H9 (cell line): ENCODE measurements at regions not wholly inside any gene's neighbourhood (a gene's known extent, or its start where the extent isn't known, plus 50 kb on each side); places are given as distances from the start of the nearest gene placed in this dataset.

Experiments used
- DNase-seq: peaks from one replicate; pipeline ENCODE4 v3.0.0-alpha.2; 2017
- H2AFZ ChIP-seq: one replicate; pipeline ENCODE4 v1.6.1; 2013; ENCODE audit warnings: mild to moderate bottlenecking, low read length, control low read depth, moderate library complexity
- H2AK5ac ChIP-seq: 2 replicates; pipeline ENCODE4 v1.6.1; 2013; ENCODE audit warnings: low read length, control low read depth, mixed read lengths; ENCODE audit not compliant: insufficient read length
- H2BK120ac ChIP-seq: one replicate; pipeline ENCODE4 v1.6.1; 2013; ENCODE audit warnings: low read depth, mild to moderate bottlenecking, low read length, control low read depth, inconsistent platforms; ENCODE audit not compliant: poor library complexity, severe bottlenecking
- H2BK12ac ChIP-seq: 2 replicates; pipeline ENCODE4 v1.6.1; 2013; ENCODE audit warnings: low read length, control low read depth, mixed read lengths, low read depth; ENCODE audit not compliant: insufficient read length
- H2BK15ac ChIP-seq: 2 replicates; pipeline ENCODE4 v1.6.1; 2013; ENCODE audit warnings: low read depth, low read length, control low read depth
- H2BK20ac ChIP-seq: one replicate; pipeline ENCODE4 v1.6.1; 2013; ENCODE audit warnings: low read depth, mild to moderate bottlenecking, low read length, control low read depth, inconsistent platforms; ENCODE audit not compliant: poor library complexity, severe bottlenecking
- H2BK5ac ChIP-seq: 2 replicates; pipeline ENCODE4 v1.6.1; 2013; ENCODE audit warnings: low read length, control low read depth, mixed read lengths; ENCODE audit not compliant: insufficient read length
- H3K14ac ChIP-seq: 2 replicates; pipeline ENCODE4 v1.6.1; 2013; ENCODE audit warnings: low read length, control low read depth; ENCODE audit not compliant: insufficient read depth
- H3K18ac ChIP-seq: 2 replicates; pipeline ENCODE4 v1.6.1; 2013; ENCODE audit warnings: low read depth, mild to moderate bottlenecking, mixed read lengths, low read length, control low read depth; ENCODE audit not compliant: insufficient read length
- H3K23ac ChIP-seq: 2 replicates; pipeline ENCODE4 v1.6.1; 2013; ENCODE audit warnings: low read length, control low read depth, mixed read lengths, low read depth; ENCODE audit not compliant: insufficient read length
- H3K23me2 ChIP-seq: 2 replicates; pipeline ENCODE4 v1.6.1; 2013; ENCODE audit warnings: low read depth, mild to moderate bottlenecking, mixed read lengths, low read length, control low read depth; ENCODE audit not compliant: insufficient read length, poor library complexity, severe bottlenecking
- H3K27ac ChIP-seq: 2 replicates; pipeline ENCODE4 v1.5.1; 2013; ENCODE audit warnings: low read length, control low read depth, mixed read lengths, low read depth; ENCODE audit not compliant: insufficient read length
- H3K27me3 ChIP-seq: 2 replicates; pipeline ENCODE4 v1.6.1; 2013; ENCODE audit warnings: low read length, control low read depth, inconsistent platforms; ENCODE audit not compliant: insufficient read depth
- H3K4ac ChIP-seq: 2 replicates; pipeline ENCODE4 v1.6.1; 2013; ENCODE audit warnings: low read depth, mild to moderate bottlenecking, control low read depth, inconsistent platforms, low read length, moderate library complexity
- H3K4me1 ChIP-seq: 2 replicates; pipeline ENCODE4 v1.6.1; 2013; ENCODE audit warnings: low read length, control low read depth, inconsistent platforms; ENCODE audit not compliant: insufficient read depth
- H3K4me2 ChIP-seq: 2 replicates; pipeline ENCODE4 v1.6.1; 2013; ENCODE audit warnings: low read length, control low read depth, mixed read lengths; ENCODE audit not compliant: insufficient read length, insufficient read depth
- H3K56ac ChIP-seq: 2 replicates; pipeline ENCODE4 v1.6.1; 2013; ENCODE audit warnings: low read depth, mild to moderate bottlenecking, mixed read lengths, low read length, control low read depth; ENCODE audit not compliant: insufficient read length
- H3K79me1 ChIP-seq: 2 replicates; pipeline ENCODE4 v1.6.1; 2013; ENCODE audit warnings: low read depth, mild to moderate bottlenecking, moderate library complexity, low read length, control low read depth, inconsistent platforms; ENCODE audit not compliant: insufficient read depth, poor library complexity, severe bottlenecking
- H3K79me2 ChIP-seq: 2 replicates; pipeline ENCODE4 v1.6.1; 2013; ENCODE audit warnings: low read length, control low read depth, inconsistent platforms; ENCODE audit not compliant: insufficient read depth
- H3K9ac ChIP-seq: 2 replicates; pipeline ENCODE4 v1.6.1; 2013; ENCODE audit warnings: low read length, control low read depth, mixed read lengths; ENCODE audit not compliant: insufficient read length; ENCODE audit errors: extremely low read depth
- H3K9me3 ChIP-seq: one replicate; pipeline ENCODE4 v1.6.1; 2013; ENCODE audit warnings: low read depth, low read length, inconsistent platforms; ENCODE audit not compliant: control insufficient read depth
- H3T11ph ChIP-seq: one replicate; pipeline ENCODE4 v1.6.1; 2013; ENCODE audit warnings: mild to moderate bottlenecking, low read length, control low read depth, inconsistent platforms
- H4K20me1 ChIP-seq: one replicate; pipeline ENCODE4 v1.6.1; 2013; ENCODE audit not compliant: control insufficient read depth, insufficient read length, insufficient read depth
- H4K5ac ChIP-seq: 2 replicates; pipeline ENCODE4 v1.6.1; 2013; ENCODE audit warnings: low read depth, mild to moderate bottlenecking, mixed read lengths, low read length, control low read depth; ENCODE audit not compliant: insufficient read length
- H4K8ac ChIP-seq: replicated peaks from 2 replicates; pipeline ENCODE4 v1.6.1; 2013; ENCODE audit warnings: low read length, control low read depth, mixed read lengths, low read depth; ENCODE audit not compliant: insufficient read length
- H4K91ac ChIP-seq: 2 replicates; pipeline ENCODE4 v1.6.1; 2013; ENCODE audit warnings: low read depth, mild to moderate bottlenecking, moderate library complexity, mixed read lengths, low read length, control low read depth; ENCODE audit not compliant: insufficient read length
- H3K27ac Mint-ChIP-seq, 3 experiments: 2 replicates in 2 of 3; 3 replicates in 1 of 3; pipeline ENCODE4 v1.8.0; 2020 to 2021; ENCODE audit warnings: mixed read lengths in 3 of 3, mild to moderate bottlenecking in 1 of 3, moderate library complexity in 1 of 3
- H3K27me3 Mint-ChIP-seq: 2 replicates; pipeline ENCODE4 v1.8.0; 2021; ENCODE audit warnings: low read depth, mild to moderate bottlenecking, moderate library complexity, mixed read lengths
- H3K36me3 Mint-ChIP-seq, 3 experiments: 2 replicates in 2 of 3; 3 replicates in 1 of 3; pipeline ENCODE4 v1.8.0; 2020 to 2021; ENCODE audit warnings: low read depth in 3 of 3, mixed read lengths in 3 of 3; ENCODE audit not compliant: insufficient read depth in 1 of 3
- H3K4me1 Mint-ChIP-seq, 2 experiments: 2 replicates each; pipeline ENCODE4 v1.8.0; 2020; ENCODE audit warnings: mixed read lengths in 2 of 2
- H3K4me3 Mint-ChIP-seq, 2 experiments: 2 replicates in 1 of 2; 3 replicates in 1 of 2; pipeline ENCODE4 v1.8.0; 2020 to 2021; ENCODE audit warnings: mild to moderate bottlenecking in 2 of 2, mixed read lengths in 2 of 2, moderate library complexity in 1 of 2
- H3K9me3 Mint-ChIP-seq, 2 experiments: 2 replicates in 1 of 2; 3 replicates in 1 of 2; pipeline ENCODE4 v1.8.0; 2020; ENCODE audit warnings: mild to moderate bottlenecking in 2 of 2, mixed read lengths in 2 of 2, moderate library complexity in 1 of 2
- WGBS: extraction: QIAGEN DNeasy Blood & Tissue Kit; methylation state at CpG from one replicate; pipeline ENCODE4 v1.1.7; 2013; ENCODE audit warnings: missing lambda C conversion rate, low lambda C conversion rate, mixed read lengths; ENCODE audit not compliant: insufficient read length; ENCODE audit errors: extremely low coverage; 5-methylcytosine and 5-hydroxymethylcytosine counted together
- TF ChIP-seq, protein P1 (sequence below): fragments of 200-600 bp; sonication (generic); conservative IDR thresholded peaks from 3 replicates; pipeline ENCODE4 v1.8.0; 2021; ENCODE audit warnings: antibody characterized with exemption, mild to moderate bottlenecking

DNA sequence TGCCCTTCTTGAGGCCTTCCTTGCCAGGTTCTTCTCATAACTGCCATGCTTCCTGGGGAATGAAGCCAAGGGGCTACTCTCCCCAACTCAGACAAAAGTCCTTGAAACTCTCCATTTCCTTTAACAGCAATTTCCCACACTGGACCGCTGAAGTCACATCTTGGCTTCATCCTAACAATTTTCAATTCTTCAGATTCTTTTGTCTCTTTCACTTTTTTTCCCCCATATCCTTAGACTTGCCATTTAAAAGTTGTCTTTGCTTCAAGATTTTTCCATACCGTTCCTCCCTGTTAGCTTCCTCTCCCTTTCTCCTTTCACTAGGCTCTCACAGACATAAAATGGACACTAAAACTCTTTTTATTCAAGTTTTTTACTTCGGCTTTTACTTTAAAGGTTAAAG is 93.1 kb upstream of the ITGA1 start:
- Histone ChIP-seq H4K5ac (no peak overlapping the region), H2BK12ac (no peak overlapping the region), H4K20me1 (no peaks in the 10 kb centered on the region), H3K18ac (no peak overlapping the region), H3K27ac (no peak overlapping the region), H3T11ph (no peak overlapping the region), H3K23me2 (no peaks in the 10 kb centered on the region), H4K91ac (no peak overlapping the region), H2BK120ac (no peak overlapping the region), H3K14ac (no peak overlapping the region), H2BK15ac (no peak overlapping the region), H3K79me2 (no peaks in the 10 kb centered on the region), H3K4me1 (peaks cover 6% of the 10 kb centered on the region; the same call in 1 of the 2 replicates), H2AK5ac (no peak overlapping the region), H4K8ac (no peak overlapping the region), H3K79me1 (no peaks in the 10 kb centered on the region), H3K9me3 (no peaks in the 10 kb centered on the region), H3K56ac (no peak overlapping the region), H2AFZ (peak overlapping the region; percentile 23), H3K23ac (no peak overlapping the region), H3K4me2 (no peak overlapping the region), H3K4ac (no peak overlapping the region), H2BK5ac (no peak overlapping the region), H3K27me3 (no peaks in the 10 kb centered on the region), H3K9ac (no peak overlapping the region), H2BK20ac (no peak overlapping the region)
- Mint-ChIP-seq H3K4me1 (peaks cover 41 to 43% of the 10 kb centered on the region in 2 experiments), H3K27ac (no peak overlapping the region), H3K9me3 (no peaks in the 10 kb centered on the region), H3K4me3 (no peak overlapping the region), H3K36me3 (no peaks in the 10 kb centered on the region), H3K27me3 (no peaks in the 10 kb centered on the region)
- DNase-seq, result no peak
- TF ChIP-seq, protein P1, sequence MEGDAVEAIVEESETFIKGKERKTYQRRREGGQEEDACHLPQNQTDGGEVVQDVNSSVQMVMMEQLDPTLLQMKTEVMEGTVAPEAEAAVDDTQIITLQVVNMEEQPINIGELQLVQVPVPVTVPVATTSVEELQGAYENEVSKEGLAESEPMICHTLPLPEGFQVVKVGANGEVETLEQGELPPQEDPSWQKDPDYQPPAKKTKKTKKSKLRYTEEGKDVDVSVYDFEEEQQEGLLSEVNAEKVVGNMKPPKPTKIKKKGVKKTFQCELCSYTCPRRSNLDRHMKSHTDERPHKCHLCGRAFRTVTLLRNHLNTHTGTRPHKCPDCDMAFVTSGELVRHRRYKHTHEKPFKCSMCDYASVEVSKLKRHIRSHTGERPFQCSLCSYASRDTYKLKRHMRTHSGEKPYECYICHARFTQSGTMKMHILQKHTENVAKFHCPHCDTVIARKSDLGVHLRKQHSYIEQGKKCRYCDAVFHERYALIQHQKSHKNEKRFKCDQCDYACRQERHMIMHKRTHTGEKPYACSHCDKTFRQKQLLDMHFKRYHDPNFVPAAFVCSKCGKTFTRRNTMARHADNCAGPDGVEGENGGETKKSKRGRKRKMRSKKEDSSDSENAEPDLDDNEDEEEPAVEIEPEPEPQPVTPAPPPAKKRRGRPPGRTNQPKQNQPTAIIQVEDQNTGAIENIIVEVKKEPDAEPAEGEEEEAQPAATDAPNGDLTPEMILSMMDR, result no peak
- no CpG with 5 or more reads among the region's 3 CpGs for WGBS
